ENCODE measurements at regions not wholly inside any gene's neighbourhood (a gene's known extent, or its start where the extent isn't known, plus 50 kb on each side); places are given as distances from the start of the nearest gene placed in this dataset.
"Not testable (repeated sequence)": the region's sequence is repeated elsewhere in the genome, so short reads cannot be mapped to it uniquely, and the experiment has no call there.

DNA sequence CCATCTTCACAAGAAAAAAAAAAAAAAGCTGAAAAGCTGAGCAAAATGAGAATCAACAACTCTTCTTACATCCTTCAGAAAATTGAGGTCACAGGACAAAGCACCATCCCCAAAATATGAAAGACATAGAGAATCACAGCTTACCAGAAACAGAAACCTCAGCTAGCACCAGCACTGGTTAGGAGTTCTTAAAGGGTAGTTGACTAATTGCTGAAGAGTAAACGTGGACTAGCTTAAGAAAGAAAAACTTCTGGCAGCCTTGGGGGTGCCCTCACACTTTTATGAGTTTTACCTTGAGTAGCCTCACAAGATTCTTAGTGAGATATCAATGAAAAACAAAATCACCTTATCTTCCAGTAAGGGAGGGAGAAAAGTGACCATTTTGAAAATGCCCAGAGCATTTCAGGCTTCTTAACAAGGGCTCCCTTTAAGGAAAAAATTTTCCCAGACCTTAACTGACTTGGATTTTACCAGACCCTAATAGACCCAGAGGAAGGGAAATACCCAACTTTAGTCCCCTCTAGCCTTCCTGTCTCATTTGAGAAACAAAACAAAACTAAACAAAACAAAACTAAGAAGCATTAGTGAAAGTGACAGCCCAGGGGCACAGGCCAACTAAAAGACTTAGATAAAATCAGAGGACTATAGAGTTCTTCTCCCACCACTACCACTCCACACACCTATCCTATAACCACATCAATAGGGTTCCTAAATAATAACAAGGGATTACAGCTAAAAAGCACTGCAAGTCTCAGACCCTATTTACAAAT lies 888.6 kb downstream of the DIAPH3 start:
- no peak for DNase-seq

- DNase-seq, result no peak
Observed at GRCh38 chr13:59276436-59276835, 887.3 kb downstream of the DIAPH3 start.

DNA sequence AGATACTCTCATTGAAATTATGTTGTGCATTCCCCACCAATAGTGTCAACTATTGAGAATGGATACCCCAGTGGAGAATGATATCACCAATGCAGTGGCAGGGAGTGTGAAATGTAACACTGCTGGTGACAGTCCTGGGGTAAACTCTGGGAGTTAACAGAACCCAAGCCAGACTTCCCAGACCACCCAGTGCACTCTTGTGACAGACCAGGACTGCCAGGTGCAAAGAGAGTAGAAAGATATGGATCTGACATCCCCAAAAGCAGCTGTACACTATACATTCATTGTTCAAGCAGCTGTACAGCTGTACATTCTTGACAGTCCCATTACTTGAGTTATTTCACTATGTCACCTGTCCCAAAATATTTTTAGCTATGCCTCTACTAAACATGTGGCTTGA lies 886.6 kb downstream of the DIAPH3 start:
- DNase-seq, result no peak

- DNase-seq, result no peak
Observed at GRCh38 chr13:59279028-59279427, 884.7 kb downstream of the DIAPH3 start.

GRCh38 chr13:59279576-59279975 lies 884.2 kb downstream of the DIAPH3 start:
- no peak for DNase-seq

GRCh38 chr13:59280297-59280696 lies 883.4 kb downstream of the DIAPH3 start:
- DNase-seq, result no peak

DNA sequence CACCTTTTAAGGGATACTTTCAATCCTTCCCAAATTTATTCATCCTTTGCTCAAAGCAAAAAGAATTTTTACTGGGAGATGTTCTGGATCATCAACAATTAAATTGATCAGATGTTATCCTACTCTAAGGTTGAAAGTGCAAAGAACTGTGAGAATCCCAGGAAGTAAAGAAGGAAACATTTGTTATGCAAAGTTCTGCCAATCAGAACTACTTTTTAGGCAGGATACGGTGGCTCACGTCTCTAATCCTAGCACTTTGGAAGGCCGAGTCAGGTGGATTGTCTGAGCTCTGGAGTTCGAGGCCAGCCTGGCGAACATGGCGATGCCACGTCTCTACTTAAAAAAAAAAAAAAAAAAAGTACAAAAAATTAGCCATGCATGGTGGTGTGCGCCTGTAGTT lies 882.3 kb downstream of the DIAPH3 start:
- DNase-seq, result no peak

- not testable (repeated sequence) for DNase-seq
Observed at GRCh38 chr13:59292240-59292639, 871.5 kb downstream of the DIAPH3 start.

GRCh38 chr13:59299584-59299983 lies 864.1 kb downstream of the DIAPH3 start:
- no peak for DNase-seq

- no peak for DNase-seq
Observed at GRCh38 chr13:59300355-59301173, 863.2 kb downstream of the DIAPH3 start.

DNA sequence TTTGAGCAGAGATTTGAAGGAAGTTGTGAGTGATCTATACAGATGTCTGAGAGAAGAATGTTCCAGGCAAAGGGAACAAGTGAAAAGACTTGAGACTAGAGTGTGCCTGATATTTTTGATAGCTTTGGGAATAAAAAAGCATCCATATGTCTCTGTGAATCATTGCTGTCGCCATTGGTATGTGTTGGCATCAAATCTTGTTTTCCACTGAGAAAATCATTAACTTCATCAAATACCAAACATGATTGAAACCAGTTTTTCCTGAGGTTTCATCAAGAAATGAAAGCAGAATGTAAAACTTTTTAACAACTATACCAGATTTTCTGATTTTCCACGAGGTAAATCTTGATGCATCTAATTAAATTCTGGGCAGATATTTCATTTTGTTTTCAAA lies 862.6 kb downstream of the DIAPH3 start:
- DNase-seq, result no peak

- DNase-seq, result no peak
Observed at GRCh38 chr13:59303433-59303832, 860.3 kb downstream of the DIAPH3 start.

GRCh38 chr13:59304596-59304995 lies 859.1 kb downstream of the DIAPH3 start:
- DNase-seq, result no peak

GRCh38 chr13:59305896-59306295 lies 857.8 kb downstream of the DIAPH3 start:
- no peak for DNase-seq

GRCh38 chr13:59312776-59313175 lies 851.0 kb downstream of the DIAPH3 start:
- no peak for DNase-seq

DNA sequence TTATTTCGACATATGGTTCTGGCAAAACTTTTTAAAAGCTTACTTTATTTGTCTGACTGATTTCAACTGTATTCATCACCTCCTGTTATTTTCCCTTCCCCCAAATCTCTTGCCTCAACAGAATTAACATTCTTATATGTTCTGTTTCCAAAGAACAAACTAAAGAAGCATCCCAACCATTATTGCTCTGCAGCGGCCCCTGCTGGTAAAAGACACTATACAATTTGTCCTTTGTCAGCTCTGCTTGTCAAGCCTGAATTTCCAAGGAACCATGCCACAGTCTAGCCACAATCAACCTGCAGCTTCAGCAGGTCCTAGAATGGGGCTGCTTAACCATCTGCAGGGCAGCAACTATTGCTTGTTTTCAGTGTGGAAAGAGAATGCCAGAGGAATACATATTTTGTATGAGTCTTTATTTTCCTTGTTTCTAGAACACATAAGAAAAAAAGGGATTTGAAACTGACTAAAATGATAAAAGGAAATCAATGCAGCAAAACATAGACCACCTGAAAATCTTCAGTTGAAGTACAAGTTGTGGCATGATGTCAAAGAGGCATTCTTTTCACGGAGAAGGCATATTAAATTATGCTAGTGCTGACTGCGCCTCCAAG lies 845.3 kb downstream of the DIAPH3 start:
- DNase-seq, result peak; percentile 12 to 25

- no peak for DNase-seq
Observed at GRCh38 chr13:59319276-59319675, 844.5 kb downstream of the DIAPH3 start.

DNA sequence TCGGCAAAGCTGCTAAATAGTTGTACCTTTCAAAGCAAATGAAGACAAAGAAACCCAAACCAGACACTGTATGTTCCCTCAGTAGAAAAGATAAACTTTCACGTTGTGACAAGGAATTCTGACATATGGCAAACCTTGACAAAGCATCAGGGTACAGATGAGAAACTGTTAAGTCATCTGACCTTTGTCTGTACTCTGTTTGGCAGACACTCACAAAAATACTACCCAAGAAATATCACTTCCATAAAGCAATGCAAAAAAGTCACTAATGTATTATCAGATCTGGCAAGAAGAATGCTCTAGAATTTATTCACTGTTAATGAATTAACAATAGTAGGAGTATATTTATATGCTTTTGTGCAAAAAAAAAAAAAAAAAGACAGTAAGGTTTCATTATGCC lies 843.7 kb downstream of the DIAPH3 start:
- DNase-seq, result no peak

GRCh38 chr13:59324401-59324800 lies 839.3 kb downstream of the DIAPH3 start:
- not testable (repeated sequence) for DNase-seq

- no peak for DNase-seq
Observed at GRCh38 chr13:59326717-59327116, 837.0 kb downstream of the DIAPH3 start.

GRCh38 chr13:59330764-59331163 lies 833.0 kb downstream of the DIAPH3 start:
- DNase-seq, result no peak

GRCh38 chr13:59332966-59333365 lies 830.8 kb downstream of the DIAPH3 start:
- DNase-seq, result no peak

- no peak for DNase-seq
Observed at GRCh38 chr13:59337070-59337469, 826.7 kb downstream of the DIAPH3 start.

DNA sequence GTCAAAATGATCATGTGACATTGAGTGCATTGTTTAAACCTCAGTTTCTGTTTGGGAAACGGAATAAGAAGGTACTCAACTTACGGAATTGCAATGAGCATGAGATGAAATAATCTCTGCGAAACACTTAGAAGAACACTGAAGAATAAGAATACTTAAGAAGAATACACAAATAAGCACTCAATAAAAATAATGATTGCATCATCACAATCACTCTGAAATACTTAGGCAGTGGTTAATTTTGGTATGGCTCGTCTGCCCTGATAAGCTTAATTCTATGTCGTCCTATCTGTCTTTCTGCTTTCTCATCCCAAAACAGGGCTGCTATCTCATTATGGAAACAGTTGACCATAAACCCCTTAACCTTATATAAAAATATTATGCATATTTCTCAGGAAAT lies 823.6 kb downstream of the DIAPH3 start:
- no peak for DNase-seq

Data from SHP77 (cell line).